Stimulated activated memory B cell treated with anti-CD40 and anti-IgM and Interleukin-4, amounts not matched to agents 10 μg/mL and 1 μg/mL and 100 μg/mL, for 72 hours (primary cell): ENCODE measurements at regions not wholly inside any gene's neighbourhood (a gene's known extent, or its start where the extent isn't known, plus 50 kb on each side); places are given as distances from the start of the nearest gene placed in this dataset.

ENCODE experiments used
- ATAC-seq: fragments of 150-1000 bp; cut with Tn5 transposase; 2 replicates; pipeline ENCODE4 v1.10.0; 2021
- H3K27ac Mint-ChIP-seq: one replicate; pipeline ENCODE4 v1.8.0; 2022; ENCODE audit warnings: mild to moderate bottlenecking, mixed read lengths
- H3K27me3 Mint-ChIP-seq: one replicate; pipeline ENCODE4 v1.8.0; 2022; ENCODE audit warnings: mixed read lengths
- H3K36me3 Mint-ChIP-seq: one replicate; pipeline ENCODE4 v1.8.0; 2022; ENCODE audit warnings: mixed read lengths
- H3K4me1 Mint-ChIP-seq: one replicate; pipeline ENCODE4 v1.8.0; 2022; ENCODE audit warnings: mixed read lengths
- H3K4me3 Mint-ChIP-seq: one replicate; pipeline ENCODE4 v1.8.0; 2022; ENCODE audit warnings: mild to moderate bottlenecking, moderate library complexity, mixed read lengths
- H3K9me3 Mint-ChIP-seq: one replicate; pipeline ENCODE4 v1.8.0; 2022; ENCODE audit warnings: mixed read lengths

- H3K4me3 Mint-ChIP-seq: no peak overlapping the region
- peaks cover 2% of the 10 kb centered on the region for H3K9me3 Mint-ChIP-seq
- peaks cover 8% of the 10 kb centered on the region for H3K27me3 Mint-ChIP-seq
- H3K36me3 Mint-ChIP-seq: no peaks in the 10 kb centered on the region
- H3K4me1 Mint-ChIP-seq: no peaks in the 10 kb centered on the region
- H3K27ac Mint-ChIP-seq: no peak overlapping the region
- ATAC-seq: no peak
These were observed 535.4 kb upstream of the MKI67 start for GRCh38 chr10:128661404-128662197.

DNA sequence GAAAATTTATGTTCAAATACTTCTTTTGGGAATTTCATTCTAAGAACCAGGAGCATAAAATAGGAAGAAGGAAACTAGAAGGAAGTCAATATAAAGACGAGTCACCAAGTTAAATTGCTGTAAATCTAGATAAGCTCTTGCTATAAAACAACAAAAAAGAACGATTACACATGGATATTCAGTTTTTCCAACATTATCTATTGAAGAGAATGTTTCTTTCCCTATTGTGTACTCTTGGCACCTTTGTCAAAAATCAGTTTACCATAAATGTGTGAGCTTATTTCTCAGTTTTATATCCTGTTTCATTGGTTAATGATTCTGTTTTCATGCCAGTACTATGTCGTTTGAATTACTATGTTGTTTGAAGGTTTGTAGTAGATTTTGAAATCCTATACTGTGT is 536.3 kb upstream of the MKI67 start:
- no peak for ATAC-seq
- H3K4me3 Mint-ChIP-seq: no peak overlapping the region
- no peak overlapping the region for H3K27ac Mint-ChIP-seq
- peaks cover 2% of the 10 kb centered on the region for H3K9me3 Mint-ChIP-seq
- H3K4me1 Mint-ChIP-seq: no peaks in the 10 kb centered on the region
- H3K27me3 Mint-ChIP-seq: peaks cover 8% of the 10 kb centered on the region
- no peaks in the 10 kb centered on the region for H3K36me3 Mint-ChIP-seq

DNA sequence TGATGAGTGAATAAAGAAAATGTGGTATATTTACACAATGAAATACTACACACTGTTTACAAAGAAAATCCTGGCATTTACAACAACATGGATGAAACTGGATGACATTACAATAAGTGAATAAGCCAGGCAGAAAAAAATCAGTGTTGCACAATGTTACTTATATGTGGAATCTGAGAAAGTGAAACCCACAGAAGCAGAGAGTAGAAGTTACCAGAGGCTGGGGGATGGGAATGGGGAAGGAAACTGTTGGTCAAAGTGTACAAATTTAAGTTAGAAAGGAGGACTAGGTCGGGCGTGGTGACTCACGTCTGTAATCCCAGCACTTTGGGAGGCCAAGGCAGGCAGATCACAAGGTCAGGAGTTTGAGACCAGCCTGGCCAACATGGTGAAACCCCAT is 538.5 kb upstream of the MKI67 start:
- H3K4me1 Mint-ChIP-seq: no peaks in the 10 kb centered on the region
- H3K4me3 Mint-ChIP-seq: no peak overlapping the region
- peaks cover 2% of the 10 kb centered on the region for H3K9me3 Mint-ChIP-seq
- no peak for ATAC-seq
- no peaks in the 10 kb centered on the region for H3K36me3 Mint-ChIP-seq
- H3K27me3 Mint-ChIP-seq: peaks cover 7% of the 10 kb centered on the region
- no peak overlapping the region for H3K27ac Mint-ChIP-seq

GRCh38 chr10:128675405-128675804 is 549.2 kb upstream of the MKI67 start:
- Mint-ChIP-seq H3K36me3 (no peaks in the 10 kb centered on the region), H3K27me3 (no peaks in the 10 kb centered on the region), H3K9me3 (peaks cover 2% of the 10 kb centered on the region), H3K4me1 (no peaks in the 10 kb centered on the region), H3K27ac (no peak overlapping the region), H3K4me3 (no peak overlapping the region)
- no peak for ATAC-seq

- H3K27me3 Mint-ChIP-seq: no peaks in the 10 kb centered on the region
- H3K36me3 Mint-ChIP-seq: no peaks in the 10 kb centered on the region
- peaks cover 2% of the 10 kb centered on the region for H3K9me3 Mint-ChIP-seq
- ATAC-seq: no peak
- H3K27ac Mint-ChIP-seq: no peak overlapping the region
- H3K4me1 Mint-ChIP-seq: no peaks in the 10 kb centered on the region
- H3K4me3 Mint-ChIP-seq: no peak overlapping the region
These were observed 553.9 kb upstream of the MKI67 start for GRCh38 chr10:128680116-128680515.

- Mint-ChIP-seq H3K4me1 (no peaks in the 10 kb centered on the region), H3K9me3 (no peaks in the 10 kb centered on the region), H3K36me3 (no peaks in the 10 kb centered on the region), H3K4me3 (no peak overlapping the region), H3K27me3 (no peaks in the 10 kb centered on the region), H3K27ac (no peak overlapping the region)
- no peak for ATAC-seq
These were observed 558.0 kb upstream of the MKI67 start for GRCh38 chr10:128684215-128684614.

DNA sequence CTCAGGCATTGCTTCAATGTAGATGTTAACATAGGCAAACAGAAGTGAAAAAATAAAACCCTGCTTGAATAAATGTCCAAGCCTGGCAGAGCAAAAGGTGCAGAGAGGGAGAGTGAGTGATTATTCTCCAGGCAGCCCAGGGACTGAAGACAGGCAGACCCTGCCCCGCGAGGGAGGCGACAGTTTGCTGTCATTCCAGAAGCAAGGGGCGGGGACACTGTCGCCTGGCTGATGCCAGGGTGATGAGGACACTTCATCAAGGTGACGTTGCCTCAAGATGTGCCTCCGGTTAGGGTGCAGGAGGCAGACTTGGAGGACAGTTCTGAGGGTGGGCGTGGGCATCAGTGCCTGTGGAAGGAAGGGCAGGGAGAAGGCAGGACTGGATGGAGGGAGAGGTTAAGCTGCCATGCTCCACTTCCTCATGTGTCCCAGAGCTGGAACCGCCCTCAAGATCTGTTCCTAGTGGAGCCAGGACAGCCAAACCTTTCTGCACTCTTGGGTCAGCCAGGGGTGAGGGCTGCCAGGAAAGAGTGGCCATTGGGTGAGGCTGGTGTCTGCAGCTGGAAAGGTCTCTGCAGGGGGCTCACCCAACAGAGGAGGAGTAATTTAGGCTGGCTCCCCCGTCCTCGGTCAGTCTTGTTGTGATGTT is 560.5 kb upstream of the MKI67 start:
- no peak overlapping the region for H3K27ac Mint-ChIP-seq

DNA sequence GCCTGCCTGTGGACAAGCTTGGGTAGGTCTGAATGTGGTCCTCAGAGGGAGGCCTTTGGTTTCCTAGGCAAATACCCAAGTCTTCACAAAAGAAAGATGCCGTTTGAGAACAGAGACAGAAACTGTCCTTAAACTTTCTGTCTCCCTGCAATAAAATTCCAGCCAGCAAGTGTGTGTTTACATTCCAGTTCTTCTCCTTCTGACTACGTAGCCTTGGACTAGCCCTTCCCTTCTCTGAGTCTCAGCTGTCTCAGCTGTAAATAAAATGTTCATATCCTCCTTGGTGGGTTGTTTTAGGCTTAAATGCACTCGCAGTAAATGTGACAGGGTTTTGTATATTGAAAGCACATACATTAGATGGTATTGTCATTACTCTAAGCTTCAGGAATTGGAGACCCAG is 561.2 kb upstream of the MKI67 start:
- no peak for ATAC-seq
- H3K4me3 Mint-ChIP-seq: no peak overlapping the region
- no peaks in the 10 kb centered on the region for H3K27me3 Mint-ChIP-seq
- H3K27ac Mint-ChIP-seq: no peak overlapping the region
- no peaks in the 10 kb centered on the region for H3K4me1 Mint-ChIP-seq
- H3K9me3 Mint-ChIP-seq: no peaks in the 10 kb centered on the region
- H3K36me3 Mint-ChIP-seq: no peaks in the 10 kb centered on the region

More for the DNA sequence above, 560.5 kb upstream of the MKI67 start:
- Mint-ChIP-seq H3K27me3 (no peaks in the 10 kb centered on the region), H3K9me3 (no peaks in the 10 kb centered on the region), H3K4me1 (no peaks in the 10 kb centered on the region), H3K4me3 (no peak overlapping the region), H3K36me3 (no peaks in the 10 kb centered on the region)
- no peak for ATAC-seq

GRCh38 chr10:128687927-128688549 is 561.8 kb upstream of the MKI67 start:
- H3K36me3 Mint-ChIP-seq: no peaks in the 10 kb centered on the region
- H3K4me1 Mint-ChIP-seq: no peaks in the 10 kb centered on the region
- no peaks in the 10 kb centered on the region for H3K27me3 Mint-ChIP-seq
- H3K27ac Mint-ChIP-seq: no peak overlapping the region
- H3K4me3 Mint-ChIP-seq: no peak overlapping the region
- no peak for ATAC-seq
- H3K9me3 Mint-ChIP-seq: no peaks in the 10 kb centered on the region

DNA sequence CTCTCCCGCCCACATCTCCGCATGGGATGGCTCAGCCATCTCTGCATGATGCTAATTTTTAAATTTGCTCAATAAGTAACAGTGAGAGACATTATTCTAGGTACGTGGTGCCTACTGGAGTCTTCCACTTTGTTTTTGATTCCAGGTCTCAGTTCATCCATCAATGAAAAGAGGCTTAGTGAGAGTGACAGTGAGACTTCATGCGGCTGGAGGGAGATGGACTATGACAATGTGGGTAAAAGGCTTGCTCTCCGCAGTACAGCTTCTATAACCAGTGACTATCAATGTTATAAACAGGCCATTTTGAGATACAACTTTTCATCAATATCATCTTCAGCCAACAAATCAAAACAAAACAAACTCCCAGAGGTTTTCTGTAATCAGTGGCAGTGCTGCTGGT is 563.4 kb upstream of the MKI67 start:
- Mint-ChIP-seq H3K4me1 (no peaks in the 10 kb centered on the region), H3K36me3 (no peaks in the 10 kb centered on the region), H3K4me3 (no peak overlapping the region), H3K27ac (no peak overlapping the region), H3K27me3 (no peaks in the 10 kb centered on the region), H3K9me3 (no peaks in the 10 kb centered on the region)
- no peak for ATAC-seq

DNA sequence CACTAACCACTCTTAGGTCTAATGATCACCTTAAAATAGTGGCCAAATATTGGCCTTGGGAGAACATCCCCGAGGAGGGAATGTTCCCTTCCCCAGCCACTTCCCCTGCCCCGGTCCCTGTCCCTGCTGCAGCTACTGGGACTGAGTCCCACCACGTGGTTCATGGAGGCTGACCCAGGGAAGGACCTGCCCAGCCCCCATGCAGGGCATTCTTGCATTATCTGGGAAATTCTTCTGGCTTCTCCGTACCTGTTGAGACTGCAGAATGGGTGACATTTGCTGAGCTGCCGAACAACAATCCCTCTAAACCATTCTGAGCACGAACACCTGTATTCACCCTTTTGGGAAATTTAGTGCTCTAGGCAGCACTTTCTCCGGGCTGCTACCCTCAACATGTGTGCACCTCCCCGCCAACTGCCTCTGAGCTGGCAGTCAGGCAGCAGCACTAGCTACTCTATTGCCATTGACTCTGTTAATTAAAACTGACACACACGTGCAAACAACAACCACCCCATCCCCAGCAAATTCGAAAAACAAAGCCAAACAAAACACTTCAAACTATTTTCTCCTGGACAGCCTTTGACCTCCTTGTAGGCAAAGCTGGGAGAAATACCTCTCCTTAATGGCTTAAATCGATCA is 567.4 kb upstream of the MKI67 start:
- Mint-ChIP-seq H3K9me3 (no peaks in the 10 kb centered on the region), H3K4me3 (no peak overlapping the region), H3K27me3 (no peaks in the 10 kb centered on the region), H3K27ac (no peak overlapping the region), H3K36me3 (no peaks in the 10 kb centered on the region), H3K4me1 (no peaks in the 10 kb centered on the region)
- ATAC-seq: no peak

DNA sequence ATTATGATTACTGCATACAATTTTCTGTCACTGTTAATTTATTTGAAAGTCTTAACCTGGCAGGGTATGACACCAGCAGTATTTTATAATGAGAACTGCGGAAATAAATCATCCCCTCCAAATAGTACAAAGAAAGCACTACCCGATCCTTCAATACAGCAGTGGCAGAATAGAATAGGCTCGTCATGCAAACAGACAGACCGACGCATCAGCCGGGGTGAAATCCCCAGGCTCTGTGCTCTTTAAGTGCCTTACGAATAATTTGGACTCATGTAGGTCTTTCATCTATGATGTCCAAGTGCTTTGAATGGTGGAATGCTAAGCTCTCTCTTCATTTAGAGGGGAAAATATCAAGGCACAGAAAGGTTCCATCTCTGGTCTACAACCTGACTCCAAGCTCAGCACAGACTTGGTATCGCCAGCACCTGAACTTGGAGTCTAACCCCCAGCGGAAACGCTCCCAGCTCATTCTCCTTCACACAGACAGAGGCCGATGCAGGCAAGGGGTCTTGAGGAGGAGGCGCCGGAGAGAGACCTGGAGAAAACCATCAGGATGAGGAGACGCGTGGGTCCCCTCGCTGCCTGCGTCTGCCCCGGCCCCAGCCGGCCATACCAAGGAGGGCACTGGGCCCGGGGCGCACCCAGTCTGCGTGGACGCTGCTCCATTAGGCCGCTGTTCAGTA is 568.1 kb upstream of the MKI67 start:
- Mint-ChIP-seq H3K36me3 (no peaks in the 10 kb centered on the region), H3K9me3 (no peaks in the 10 kb centered on the region), H3K4me3 (no peak overlapping the region), H3K4me1 (no peaks in the 10 kb centered on the region), H3K27ac (no peak overlapping the region), H3K27me3 (no peaks in the 10 kb centered on the region)
- no peak for ATAC-seq

- Mint-ChIP-seq H3K9me3 (no peaks in the 10 kb centered on the region), H3K36me3 (no peaks in the 10 kb centered on the region), H3K27me3 (no peaks in the 10 kb centered on the region), H3K4me3 (no peak overlapping the region), H3K27ac (no peak overlapping the region), H3K4me1 (no peaks in the 10 kb centered on the region)
- ATAC-seq: no peak
These were observed 568.9 kb upstream of the MKI67 start for GRCh38 chr10:128694851-128695725.

DNA sequence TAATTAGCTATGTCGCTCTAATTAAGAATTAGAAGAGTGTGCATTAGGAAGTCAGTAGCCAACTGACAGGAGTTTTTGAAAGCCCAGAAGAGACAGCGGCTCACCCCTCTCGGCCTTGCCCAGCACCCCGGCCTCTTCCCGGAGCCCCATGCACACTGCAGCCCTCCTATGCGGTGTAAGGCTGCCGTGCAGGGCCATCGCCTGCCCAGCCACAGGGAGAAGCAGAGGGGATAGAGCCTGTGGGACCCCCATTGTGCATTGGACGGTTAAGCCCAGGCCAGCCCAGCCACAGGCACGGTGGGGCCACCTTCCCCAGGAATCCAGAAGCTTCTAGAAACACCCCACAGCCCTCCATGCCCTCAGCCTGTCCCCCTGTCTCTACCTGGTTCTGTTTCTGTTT is 569.7 kb upstream of the MKI67 start:
- Mint-ChIP-seq H3K27ac (no peak overlapping the region), H3K9me3 (no peaks in the 10 kb centered on the region), H3K36me3 (no peaks in the 10 kb centered on the region), H3K27me3 (no peaks in the 10 kb centered on the region), H3K4me1 (no peaks in the 10 kb centered on the region), H3K4me3 (no peak overlapping the region)
- no peak for ATAC-seq
